Stimulated activated CD8-positive, alpha-beta memory T cell treated with anti-CD3 and anti-CD28 coated beads, Interleukin-4, amount 100 ng/mL, for 24 hours (primary cell): ENCODE measurements at regions not wholly inside any gene's neighbourhood (a gene's known extent, or its start where the extent isn't known, plus 50 kb on each side); places are given as distances from the start of the nearest gene placed in this dataset.

ENCODE experiments used
- DNase-seq: peaks from one replicate; pipeline ENCODE4 v3.0.0-alpha.2; 2020; ENCODE audit warnings: low read depth

DNA sequence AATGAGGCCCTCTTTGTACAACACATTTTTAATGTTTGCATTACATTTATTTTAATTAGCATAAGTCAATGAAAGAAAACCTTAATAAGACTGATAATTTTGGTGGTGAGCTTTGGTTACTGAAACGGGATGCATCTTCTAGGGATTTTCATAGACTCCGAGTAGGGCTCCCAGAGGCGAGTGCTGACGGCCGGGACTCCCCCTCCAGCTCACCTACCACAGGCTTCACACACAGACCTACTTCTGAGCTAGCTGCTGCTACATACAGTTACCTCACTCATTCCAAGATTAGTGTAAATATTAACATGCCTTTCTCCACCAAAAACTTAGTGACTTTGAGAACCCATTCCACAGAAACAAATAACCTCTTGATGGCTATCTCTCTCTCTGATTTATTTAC is 271.1 kb downstream of the GALR1 start:
- no peak for DNase-seq

- no peak for DNase-seq
Measured at GRCh38 chr18:77522051-77522675, 272.5 kb downstream of the GALR1 start.

- no peak for DNase-seq
Measured at GRCh38 chr18:77524909-77525308, 275.3 kb downstream of the GALR1 start.

- no peak for DNase-seq
Measured at GRCh38 chr18:77526962-77527361, 277.3 kb downstream of the GALR1 start.

- DNase-seq, result no peak
Measured at GRCh38 chr18:77528872-77529271, 279.2 kb downstream of the GALR1 start.

DNA sequence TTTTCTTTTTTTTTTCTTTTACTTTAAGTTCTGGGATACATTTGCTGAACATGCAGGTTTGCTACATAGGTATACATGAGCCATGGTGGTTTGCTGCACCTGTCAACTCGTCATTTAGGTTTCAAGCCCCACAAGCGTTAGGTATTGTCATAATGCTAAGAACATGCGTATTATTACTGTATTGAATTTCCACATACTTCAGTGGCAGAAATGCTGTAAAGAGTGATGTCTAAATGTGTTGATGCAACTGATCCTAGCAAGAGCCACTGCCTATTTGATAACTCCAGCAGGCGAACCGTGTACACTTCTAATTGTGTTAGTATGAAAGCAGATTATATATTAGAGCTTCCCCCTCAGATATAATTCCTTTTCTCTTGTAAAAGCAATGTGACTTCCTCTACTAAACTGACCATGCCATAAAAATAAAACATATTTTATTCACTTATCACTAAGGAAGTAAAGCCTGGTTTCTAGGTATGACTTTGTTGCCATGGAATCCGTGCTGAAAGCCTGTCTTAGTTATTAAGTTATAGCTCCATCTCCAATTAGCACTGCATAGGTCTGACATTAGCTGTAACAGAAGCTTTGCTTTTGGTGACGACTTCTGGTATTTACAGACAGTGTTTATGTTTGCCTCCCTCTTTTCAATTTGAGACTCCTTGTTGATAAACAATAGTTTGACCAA is 280.0 kb downstream of the GALR1 start:
- no peak for DNase-seq

DNA sequence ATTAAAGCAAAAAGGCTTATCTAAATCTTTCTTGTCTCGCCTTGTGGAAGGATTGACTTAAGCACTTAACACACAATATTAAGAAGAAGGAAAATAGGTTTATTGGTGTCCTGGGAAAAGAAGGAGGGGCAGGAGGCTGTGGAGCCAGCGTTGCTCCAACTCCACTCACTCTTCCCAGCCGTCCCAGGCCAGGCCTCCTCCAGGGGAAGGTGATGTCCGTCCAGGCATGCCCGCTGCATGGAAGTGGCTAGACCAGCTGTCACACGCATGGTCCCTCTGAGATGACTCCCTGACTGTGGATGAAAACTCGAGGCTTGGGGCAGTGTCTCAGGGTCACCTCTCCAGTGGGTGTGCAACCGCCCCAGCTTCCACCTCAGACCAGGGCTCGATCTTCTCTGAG is 281.1 kb downstream of the GALR1 start:
- no peak for DNase-seq

DNA sequence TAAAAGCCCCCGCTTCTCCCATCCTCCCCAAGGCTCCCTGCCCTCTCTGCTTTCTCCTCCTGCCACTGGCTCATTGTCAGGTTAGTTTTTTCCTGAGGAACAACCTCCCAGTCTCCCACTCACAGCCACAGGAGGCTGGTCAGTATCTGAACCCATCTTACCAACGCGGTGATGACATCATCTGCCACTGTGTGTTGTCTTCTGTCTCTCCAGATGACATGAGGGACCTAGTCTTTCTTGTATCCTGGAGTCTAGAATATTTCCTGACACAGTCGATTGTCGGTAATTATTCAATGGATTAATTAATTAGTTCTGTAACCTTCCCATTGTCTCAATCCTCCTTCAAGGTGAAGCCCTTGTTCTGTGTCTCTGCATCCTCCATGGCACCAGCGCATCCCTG is 290.2 kb downstream of the GALR1 start:
- DNase-seq, result no peak

GRCh38 chr18:77544792-77545191 is 295.1 kb downstream of the GALR1 start:
- DNase-seq, result no peak

DNA sequence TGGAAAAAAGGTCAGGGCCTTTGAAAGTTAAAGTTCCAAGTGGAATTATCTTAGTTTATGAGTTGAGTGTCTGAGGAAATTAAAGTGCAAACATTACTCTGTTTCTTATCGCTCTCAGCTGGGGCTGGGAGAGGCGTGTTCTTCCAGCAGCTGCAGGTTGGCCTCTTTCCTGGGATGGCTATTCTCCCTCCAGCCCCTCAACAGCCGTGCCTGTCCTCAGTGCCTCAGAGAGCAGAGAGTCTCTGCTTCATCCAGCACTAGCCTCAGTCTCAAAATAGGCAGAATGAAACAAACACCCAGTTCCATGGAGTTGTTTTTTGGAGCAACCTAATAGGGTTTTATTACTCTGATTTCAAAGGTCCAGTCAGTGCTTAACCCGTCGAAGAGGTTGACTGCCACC is 298.1 kb downstream of the GALR1 start:
- DNase-seq, result no peak

DNA sequence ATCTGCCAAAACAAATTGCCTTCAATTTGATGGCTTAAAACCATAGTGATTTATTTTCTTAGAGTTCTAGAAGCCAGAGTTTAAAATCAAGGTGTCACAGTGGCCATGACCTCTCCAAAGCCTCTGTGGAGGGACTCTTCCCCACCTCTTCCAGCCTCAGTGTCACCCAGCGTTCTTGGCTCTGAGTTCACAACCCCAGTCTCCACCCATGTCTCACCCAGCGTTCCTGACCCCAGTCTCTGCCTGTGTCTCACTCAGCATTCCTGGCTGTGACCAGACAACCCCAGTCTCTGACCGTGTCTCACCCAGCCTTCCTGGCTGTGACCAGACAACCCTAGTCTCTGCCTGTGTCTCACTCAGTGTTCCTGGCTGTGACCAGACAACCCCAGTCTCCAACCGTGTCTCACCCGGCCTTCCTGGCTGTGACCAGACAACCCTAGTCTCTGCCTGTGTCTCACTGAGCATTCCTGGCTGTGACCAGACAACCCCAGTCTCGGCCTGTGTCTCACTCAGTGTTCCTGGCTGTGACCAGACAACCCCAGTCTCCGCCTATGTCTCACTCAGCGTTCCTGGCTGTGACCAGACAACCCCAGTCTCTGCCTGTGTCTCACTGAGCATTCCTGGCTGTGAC is 299.3 kb downstream of the GALR1 start:
- no peak for DNase-seq

GRCh38 chr18:77550625-77551024 is 301.0 kb downstream of the GALR1 start:
- no peak for DNase-seq

- DNase-seq, result no peak
Measured at GRCh38 chr18:77551055-77551454, 301.4 kb downstream of the GALR1 start.

GRCh38 chr18:77552945-77553344 is 303.3 kb downstream of the GALR1 start:
- no peak for DNase-seq

GRCh38 chr18:77554061-77554460 is 304.4 kb downstream of the GALR1 start:
- no peak for DNase-seq

DNA sequence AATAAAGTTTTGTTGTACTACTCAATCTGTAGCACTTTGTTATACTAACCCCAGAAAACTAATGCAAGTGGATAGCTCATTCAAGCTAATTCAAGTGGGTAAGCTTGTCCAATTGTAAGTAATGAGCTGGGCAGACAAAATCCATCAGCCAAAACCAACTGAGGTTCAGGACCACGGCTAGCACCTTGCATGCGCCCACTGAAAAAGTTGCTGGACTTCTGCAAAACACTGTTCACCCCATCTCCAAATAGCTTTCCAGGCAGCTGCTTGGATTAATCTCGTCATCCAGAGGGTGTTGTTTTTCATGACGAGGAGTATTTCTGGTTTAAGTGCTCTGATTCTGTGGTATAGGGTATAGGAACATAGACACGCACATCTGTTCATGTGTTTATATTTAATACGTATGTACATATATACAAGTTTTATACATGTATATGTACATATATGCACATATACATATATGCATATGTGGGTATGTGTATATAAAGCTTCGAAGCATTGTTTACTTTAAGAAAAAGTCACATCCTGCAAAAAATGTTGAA is 307.5 kb downstream of the GALR1 start:
- no peak for DNase-seq

DNA sequence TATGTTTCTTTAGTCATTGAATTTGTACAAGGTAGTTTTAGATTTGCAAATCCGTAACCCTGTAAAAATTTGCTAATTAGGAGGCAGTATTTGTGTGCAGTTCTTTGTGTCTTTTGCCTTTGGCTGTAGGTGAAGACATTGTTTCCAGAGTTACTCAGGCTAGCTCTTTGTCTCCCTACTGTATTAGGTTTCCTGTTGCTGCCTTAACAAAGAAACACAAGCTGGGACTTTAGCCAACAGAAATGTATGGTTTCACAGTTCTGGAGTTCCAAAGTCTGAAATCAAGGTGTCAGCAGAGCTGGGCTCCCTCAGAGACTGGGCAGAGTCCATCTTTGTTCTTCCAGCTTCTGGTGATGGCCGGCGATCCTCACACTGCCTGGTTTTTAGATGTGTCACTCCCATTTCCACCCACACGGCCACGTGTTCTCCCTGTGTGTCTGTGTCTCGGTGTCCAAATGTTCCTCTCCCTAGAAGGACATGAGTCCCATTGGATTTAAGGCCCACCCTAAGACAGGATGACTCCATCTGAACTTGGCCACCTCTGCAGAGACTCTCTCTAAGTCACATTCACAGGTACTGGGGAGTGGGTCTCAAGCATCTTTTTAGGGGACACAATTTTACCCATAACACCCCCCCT is 309.7 kb downstream of the GALR1 start:
- DNase-seq, result no peak

GRCh38 chr18:77560341-77560992 is 310.8 kb downstream of the GALR1 start:
- DNase-seq, result no peak

- DNase-seq, result no peak
Measured at GRCh38 chr18:77566604-77567003, 317.0 kb downstream of the GALR1 start.

DNA sequence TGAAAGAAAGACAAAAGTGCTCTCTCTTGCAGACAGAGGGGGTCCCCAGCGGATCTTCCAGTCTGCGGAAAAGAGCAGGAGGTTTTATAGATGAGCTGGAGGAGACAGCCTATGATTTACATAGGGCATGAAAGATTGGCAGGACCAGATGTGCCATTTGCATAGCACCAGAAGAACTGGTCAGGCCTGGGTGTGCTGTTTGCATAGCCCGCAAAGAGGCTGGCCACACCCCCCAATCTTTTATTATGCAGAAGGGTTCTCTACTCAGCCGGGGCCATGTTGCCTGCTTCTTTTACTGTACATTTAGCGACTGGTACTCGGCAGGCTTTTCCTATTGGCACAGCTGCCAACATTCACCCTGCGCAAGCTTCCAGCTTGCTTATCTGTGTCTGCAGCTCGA is 317.6 kb downstream of the GALR1 start:
- DNase-seq, result no peak

DNA sequence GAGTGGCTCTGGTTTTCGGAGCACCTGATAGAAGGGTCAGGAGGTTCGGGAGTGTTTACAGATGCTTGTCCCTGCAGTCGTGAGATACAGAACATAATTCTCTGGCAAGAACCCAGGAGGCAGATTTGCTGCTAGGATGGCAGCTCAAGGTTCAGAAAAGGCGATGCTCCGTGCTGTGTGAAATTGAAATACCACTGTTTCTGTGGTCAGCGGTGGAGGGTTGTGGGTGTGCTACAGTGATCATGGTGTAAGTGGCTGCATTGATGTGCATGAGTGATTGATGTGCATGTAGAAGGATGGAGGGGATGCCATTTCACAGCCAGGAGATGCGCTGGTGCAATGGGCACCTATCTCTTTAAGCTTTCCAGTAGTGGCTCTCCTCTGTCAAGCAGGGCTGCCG is 322.1 kb downstream of the GALR1 start:
- DNase-seq, result no peak

DNA sequence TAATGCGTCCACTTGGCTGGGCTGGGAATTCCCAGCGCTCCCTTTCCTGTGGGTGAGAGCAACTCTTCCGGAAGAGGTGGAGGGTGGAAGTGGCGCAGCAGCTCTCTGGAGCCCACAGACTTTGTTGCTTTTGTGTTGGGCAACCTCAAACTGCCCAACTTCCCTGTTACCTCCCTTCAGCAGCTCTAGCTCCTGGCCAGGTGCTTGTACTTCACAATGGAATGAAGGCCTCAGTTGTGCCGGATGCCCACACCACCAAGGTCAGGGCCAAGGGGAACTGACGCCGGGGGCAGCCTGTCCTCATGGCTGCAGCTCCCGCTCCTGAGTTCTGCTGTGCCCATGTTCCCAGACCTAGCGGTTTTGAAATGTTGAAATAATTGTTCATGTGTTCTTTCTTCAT is 322.9 kb downstream of the GALR1 start:
- no peak for DNase-seq
